ENCODE measurements at regions not wholly inside any gene's neighbourhood (a gene's known extent, or its start where the extent isn't known, plus 50 kb on each side); places are given as distances from the start of the nearest gene placed in this dataset.

DNA sequence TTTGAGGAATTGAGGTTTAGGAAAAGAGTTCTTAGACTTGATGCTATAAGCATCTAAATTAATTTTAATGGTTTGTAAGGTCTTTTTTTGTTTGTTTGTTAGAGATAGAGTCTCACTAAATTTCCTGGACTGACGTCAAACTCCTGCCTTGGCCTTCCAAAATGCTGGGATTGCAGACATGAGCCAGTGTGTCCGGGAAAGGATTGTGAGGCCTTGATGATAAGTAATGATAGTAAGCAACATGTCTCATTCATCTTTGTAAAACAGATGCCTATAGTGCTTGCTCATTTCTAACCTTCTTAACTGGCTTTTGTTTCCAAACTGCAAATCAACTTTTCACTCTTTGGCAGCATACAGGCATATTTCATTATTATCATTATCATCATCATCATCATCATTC lies 176.0 kb upstream of the KCND2 start:
- DNase-seq (ENCODE audit: low read depth): peak; percentile 77
- no peak overlapping the region for H3K4me3 ChIP-seq (ENCODE audit: low read depth, low read length)
- TF ChIP-seq CTCF (IDR thresholded peaks at IDR 0.05; ENCODE audit: insufficient read depth, low read length): no peak

- no peak overlapping the region for H3K4me3 ChIP-seq (ENCODE audit: low read depth, low read length)
- TF ChIP-seq CTCF (IDR thresholded peaks at IDR 0.05; ENCODE audit: insufficient read depth, low read length): no peak
These were observed 175.2 kb upstream of the KCND2 start for GRCh38 chr7:120097774-120098173.

DNA sequence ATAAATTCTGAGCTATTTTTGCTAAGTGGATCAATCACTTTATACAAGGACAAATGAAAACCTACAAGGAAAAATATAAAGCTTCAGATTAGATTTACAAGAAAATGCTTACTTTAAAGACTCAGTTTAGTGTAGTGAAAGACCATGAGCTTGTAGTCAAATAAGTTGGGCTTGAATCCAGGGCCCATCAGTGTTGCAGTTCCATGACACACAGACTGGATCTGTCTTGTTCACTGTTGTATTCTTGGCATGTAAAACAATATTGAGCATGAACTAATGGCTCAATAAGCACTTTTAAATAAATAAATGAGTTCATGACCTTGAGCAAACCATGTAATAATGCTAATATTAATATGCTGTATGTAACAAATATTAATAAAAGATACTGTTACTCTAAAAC lies 164.6 kb upstream of the KCND2 start:
- TF ChIP-seq CTCF (IDR thresholded peaks at IDR 0.05; ENCODE audit: insufficient read depth, low read length): no peak
- no peak overlapping the region for H3K4me3 ChIP-seq (ENCODE audit: low read depth, low read length)
- no peak for DNase-seq (ENCODE audit: low read depth)

More at GRCh38 chr7:120097774-120098173, 175.2 kb upstream of the KCND2 start:
- no peak for DNase-seq (ENCODE audit: low read depth)

GRCh38 chr7:120110169-120110568 lies 162.8 kb upstream of the KCND2 start:
- TF ChIP-seq CTCF (IDR thresholded peaks at IDR 0.05; ENCODE audit: insufficient read depth, low read length): no peak
- no peak for DNase-seq (ENCODE audit: low read depth)
- H3K4me3 ChIP-seq (ENCODE audit: low read depth, low read length): no peak overlapping the region

GRCh38 chr7:120114626-120115025 lies 158.3 kb upstream of the KCND2 start:
- DNase-seq (ENCODE audit: low read depth): no peak
- TF ChIP-seq CTCF (IDR thresholded peaks at IDR 0.05; ENCODE audit: insufficient read depth, low read length): no peak

DNA sequence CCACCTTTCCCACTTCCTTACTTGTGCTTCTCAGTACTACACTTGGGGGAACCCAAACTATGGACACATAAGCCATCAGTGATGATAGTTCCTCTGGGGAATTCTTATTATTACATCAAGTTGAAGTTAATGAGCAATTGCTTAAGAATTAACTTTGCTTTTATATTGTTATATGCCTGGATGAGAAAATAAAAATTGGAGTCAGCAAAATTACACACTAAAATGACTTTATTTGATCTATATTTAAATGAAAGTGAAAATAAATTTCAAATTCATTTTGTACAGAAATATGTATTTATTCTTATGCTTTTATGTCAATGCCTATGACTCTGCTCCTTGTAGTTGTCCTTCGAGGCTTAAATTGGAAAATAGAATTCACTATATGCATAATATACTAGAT lies 149.4 kb upstream of the KCND2 start:
- no peak for TF ChIP-seq CTCF (IDR thresholded peaks at IDR 0.05; ENCODE audit: insufficient read depth, low read length)
- no peak overlapping the region for H3K4me3 ChIP-seq (ENCODE audit: low read depth, low read length)
- DNase-seq (ENCODE audit: low read depth): no peak

More at GRCh38 chr7:120114626-120115025, 158.3 kb upstream of the KCND2 start:
- no peak overlapping the region for H3K4me3 ChIP-seq (ENCODE audit: low read depth, low read length)

DNA sequence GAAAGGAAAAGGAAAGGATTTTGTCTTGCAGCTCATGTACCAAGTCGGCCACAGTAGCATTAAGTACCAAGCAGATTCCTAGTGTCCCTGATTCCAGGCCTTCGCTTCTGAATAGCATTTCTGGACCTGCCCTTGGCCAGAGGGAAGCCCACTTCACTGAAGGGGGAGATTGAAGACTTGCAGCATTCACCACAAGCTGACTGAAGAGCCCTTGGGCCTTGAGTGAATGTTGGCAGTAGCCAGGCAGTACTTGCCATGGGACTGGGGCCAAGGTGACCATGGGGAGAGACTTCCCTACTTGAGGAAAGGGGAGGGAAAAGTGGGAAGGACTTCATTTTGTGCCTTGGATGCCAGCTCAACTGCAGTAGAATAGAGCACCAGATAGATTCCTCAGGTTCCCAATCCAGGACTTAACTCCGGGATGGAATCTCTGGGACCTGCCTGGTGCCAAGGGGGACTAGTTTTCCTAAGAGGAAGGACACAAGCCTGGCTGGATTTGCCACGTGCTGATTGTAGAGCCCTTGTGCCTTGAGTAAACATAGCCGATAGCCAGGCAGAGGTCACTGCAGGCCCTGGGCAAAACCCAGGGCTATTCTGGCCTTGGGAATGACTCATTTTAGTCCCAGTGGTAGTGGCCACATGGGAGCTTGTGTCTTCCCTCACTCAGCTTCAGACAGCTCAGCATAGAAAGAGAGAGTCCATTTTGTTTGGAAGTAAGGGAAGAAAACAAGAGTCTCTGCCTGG lies 141.7 kb upstream of the KCND2 start:
- no peak overlapping the region for H3K4me3 ChIP-seq (ENCODE audit: low read depth, low read length)
- no peak for TF ChIP-seq CTCF (IDR thresholded peaks at IDR 0.05; ENCODE audit: insufficient read depth, low read length)
- DNase-seq (ENCODE audit: low read depth): no peak

All from fibroblast of the aortic adventitia (primary cell).